ENCODE measurements at regions not wholly inside any gene's neighbourhood (a gene's known extent, or its start where the extent isn't known, plus 50 kb on each side); places are given as distances from the start of the nearest gene placed in this dataset.

- Histone ChIP-seq H3K27me3 (ENCODE audit: control insufficient read depth, extremely low read depth, insufficient read depth, low read length) (peaks cover 50% of the 10 kb centered on the region), H3K36me3 (ENCODE audit: control insufficient read depth in 2 of 2, extremely low read depth in 1 of 2, insufficient read depth in 2 of 2, low read length in 2 of 2) (no peaks in the 10 kb centered on the region), H3K4me3 (ENCODE audit: control insufficient read depth in 2 of 3, extremely low read depth in 1 of 3, insufficient read depth in 2 of 3, low read depth in 1 of 3, low read length in 3 of 3) (no peak overlapping the region), H3K9ac (ENCODE audit: control insufficient read depth, extremely low read depth, insufficient read depth, low read length) (no peak overlapping the region), H4K20me1 (ENCODE audit: control insufficient read depth, extremely low read depth, insufficient read depth, low read length) (peaks cover 5% of the 10 kb centered on the region), H3K4me2 (ENCODE audit: control insufficient read depth, extremely low read depth, insufficient read depth, low read depth, low read length) (no peak overlapping the region), H3K27ac (ENCODE audit: control insufficient read depth, insufficient read depth, low read length) (no peak overlapping the region), H3K4me1 (ENCODE audit: control insufficient read depth, extremely low read depth, insufficient read depth, low read length) (no peaks in the 10 kb centered on the region), H3K9me1 (ENCODE audit: control insufficient read depth, extremely low read depth, insufficient read depth, low read length) (no peaks in the 10 kb centered on the region), H2AFZ (ENCODE audit: control insufficient read depth, low read length) (no peak overlapping the region), H3K79me2 (ENCODE audit: control insufficient read depth, insufficient read depth, low read length) (no peaks in the 10 kb centered on the region), H3K9me3 (ENCODE audit: control insufficient read depth, low read depth, low read length) (no peaks in the 10 kb centered on the region)
- no peak for FAIRE-seq
- TF ChIP-seq CTCF (optimal IDR thresholded peaks at IDR 0.05 in 1 of 3, IDR thresholded peaks at IDR 0.05 in 1 of 3, conservative IDR thresholded peaks at IDR 0.05 in 1 of 3; ENCODE audit: extremely low read depth in 1 of 3, insufficient read depth in 2 of 3, low read length in 3 of 3) (no peak), EZH2 (IDR thresholded peaks at IDR 0.05; ENCODE audit: low read length) (no peak)
- dilution Hi-C loops (cut with MboI; ENCODE audit: extremely low pct_ligation_motif_present, low sequenced_read_pairs), result no loop called here
- DNase-seq (ENCODE audit: low read depth, low spot score), result no peak
Observed at GRCh38 chr20:57882451-57883161, 172.8 kb upstream of the PMEPA1 start.

DNA sequence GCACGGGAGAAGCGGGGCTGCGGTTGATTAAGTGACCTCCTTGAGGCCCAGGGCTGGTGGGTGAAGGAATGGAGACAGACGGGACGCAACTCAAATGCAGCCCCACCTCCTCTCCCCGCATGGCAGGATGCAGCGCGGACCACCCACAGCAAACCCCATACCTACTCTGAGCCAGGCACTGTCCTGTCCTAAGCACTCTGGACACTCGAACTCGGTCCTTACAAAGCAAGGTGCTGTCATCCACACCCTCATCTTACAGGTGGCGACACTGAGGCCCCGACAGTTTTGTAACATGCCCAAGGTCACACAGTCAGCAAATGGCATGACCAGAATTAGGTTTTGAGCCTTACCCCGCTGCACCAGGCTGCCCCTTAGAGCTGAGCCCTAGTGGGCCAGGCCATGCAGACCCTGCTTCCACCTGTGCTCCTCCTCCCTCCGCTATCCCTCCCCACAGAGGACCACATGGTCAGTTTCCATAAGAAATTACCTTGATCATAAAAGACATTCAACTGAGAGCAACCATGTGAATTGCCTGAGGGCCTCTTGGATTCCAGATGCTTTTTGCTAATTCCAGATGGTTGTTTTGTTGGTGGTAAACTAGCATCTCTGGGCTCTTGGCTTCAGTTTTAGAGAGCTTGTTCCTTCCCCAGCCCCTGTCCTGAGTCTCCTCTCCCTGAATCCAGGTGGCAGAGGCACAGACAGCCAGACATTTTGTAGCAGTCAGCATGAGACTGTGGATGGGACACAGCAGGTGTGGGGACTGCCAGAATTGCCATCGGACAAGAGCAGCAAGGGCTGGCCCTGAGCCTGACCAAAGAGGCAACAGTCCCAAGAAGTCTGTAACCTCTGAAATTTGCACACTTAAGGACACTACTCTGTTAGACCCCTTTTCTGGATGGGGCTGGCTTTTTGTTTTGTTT lies 171.9 kb upstream of the PMEPA1 start:
- Histone ChIP-seq H3K27me3 (ENCODE audit: control insufficient read depth, extremely low read depth, insufficient read depth, low read length) (peaks cover 58% of the 10 kb centered on the region), H3K4me1 (ENCODE audit: control insufficient read depth, extremely low read depth, insufficient read depth, low read length) (no peaks in the 10 kb centered on the region), H3K9ac (ENCODE audit: control insufficient read depth, extremely low read depth, insufficient read depth, low read length) (no peak overlapping the region), H3K4me2 (ENCODE audit: control insufficient read depth, extremely low read depth, insufficient read depth, low read depth, low read length) (no peak overlapping the region), H2AFZ (ENCODE audit: control insufficient read depth, low read length) (no peak overlapping the region), H3K9me1 (ENCODE audit: control insufficient read depth, extremely low read depth, insufficient read depth, low read length) (no peaks in the 10 kb centered on the region), H3K79me2 (ENCODE audit: control insufficient read depth, insufficient read depth, low read length) (no peaks in the 10 kb centered on the region), H4K20me1 (ENCODE audit: control insufficient read depth, extremely low read depth, insufficient read depth, low read length) (peaks cover 5% of the 10 kb centered on the region), H3K4me3 (ENCODE audit: control insufficient read depth in 2 of 3, extremely low read depth in 1 of 3, insufficient read depth in 2 of 3, low read depth in 1 of 3, low read length in 3 of 3) (no peak overlapping the region), H3K9me3 (ENCODE audit: control insufficient read depth, low read depth, low read length) (no peaks in the 10 kb centered on the region), H3K27ac (ENCODE audit: control insufficient read depth, insufficient read depth, low read length) (no peak overlapping the region), H3K36me3 (ENCODE audit: control insufficient read depth in 2 of 2, extremely low read depth in 1 of 2, insufficient read depth in 2 of 2, low read length in 2 of 2) (no peaks in the 10 kb centered on the region)
- no peak for TF ChIP-seq CTCF (optimal IDR thresholded peaks at IDR 0.05 in 1 of 3, IDR thresholded peaks at IDR 0.05 in 1 of 3, conservative IDR thresholded peaks at IDR 0.05 in 1 of 3; ENCODE audit: extremely low read depth in 1 of 3, insufficient read depth in 2 of 3, low read length in 3 of 3)
- TF ChIP-seq EZH2 (IDR thresholded peaks at IDR 0.05; ENCODE audit: low read length), result no peak
- no peak for DNase-seq (ENCODE audit: low read depth, low spot score)
- dilution Hi-C loops (cut with MboI; ENCODE audit: extremely low pct_ligation_motif_present, low sequenced_read_pairs), result no loop called here
- no peak for FAIRE-seq
